HEK293 (cell line): ENCODE measurements at regions not wholly inside any gene's neighbourhood (a gene's known extent, or its start where the extent isn't known, plus 50 kb on each side); places are given as distances from the start of the nearest gene placed in this dataset.
A peak's percentile ranks its signal among the peaks of the same experiment; 100 is the strongest.

ENCODE experiments used
- CTCF ChIA-PET: fragments of 350-600 bp; formaldehyde crosslinking; extraction: SDS; loops from one replicate; lab custom pipeline; 2021; ENCODE audit warnings: antibody characterized with exemption; lab: Yijun Ruan, JAX
- POLR2A ChIA-PET: fragments of 300-600 bp; formaldehyde crosslinking; extraction: SDS; loops from one replicate; lab custom pipeline; 2020; ENCODE audit warnings: antibody characterized with exemption, inconsistent platforms; lab: Yijun Ruan, JAX
- H3K27ac ChIP-seq: fragments of 200-500 bp; sonication (Bioruptor generic); 2 replicates; pipeline ENCODE4 v1.5.1; 2014; ENCODE audit warnings: low read depth, low read length, control low read depth, inconsistent platforms; ENCODE audit errors: extremely low read depth
- H3K36me3 ChIP-seq, 2 experiments: fragments of 200-500 bp in 1 of 2; sonication (Bioruptor generic) in 1 of 2; 1 replicate in 1 of 2; 2 replicates in 1 of 2; pipeline ENCODE4 v1.5.1; 2014 to 2017; ENCODE audit warnings: inconsistent platforms in 2 of 2, low read length in 2 of 2; ENCODE audit not compliant: control insufficient read depth in 2 of 2, insufficient read depth in 1 of 2
- H3K4me1 ChIP-seq: fragments of 200-500 bp; sonication (Bioruptor generic); 2 replicates; pipeline ENCODE4 v1.5.1; 2014; ENCODE audit warnings: mild to moderate bottlenecking, low read length, inconsistent platforms; ENCODE audit not compliant: control insufficient read depth, insufficient read depth
- H3K4me3 ChIP-seq: 2 replicates; pipeline ENCODE4 v1.5.1; 2011; ENCODE audit warnings: low read depth, mild to moderate bottlenecking, control low read depth, low read length, moderate library complexity
- H3K9me3 ChIP-seq: fragments of 200-500 bp; sonication (Bioruptor generic); 2 replicates; pipeline ENCODE4 v1.5.1; 2014; ENCODE audit warnings: low read depth, low read length, inconsistent platforms; ENCODE audit not compliant: control insufficient read depth, insufficient read depth
- EGR2 ChIP-seq: fragments of 450-650 bp; formaldehyde crosslinking; IDR thresholded peaks from 2 replicates; pipeline ENCODE4 v1.5.1; 2016; ENCODE audit warnings: low read depth, missing biosample characterization, missing genetic modification characterization
- GLIS1 ChIP-seq: fragments of 450-650 bp; formaldehyde crosslinking; IDR thresholded peaks from 2 replicates; pipeline ENCODE4 v1.5.1; 2016; ENCODE audit warnings: missing biosample characterization, missing genetic modification characterization
- KLF1 ChIP-seq: fragments of 450-650 bp; formaldehyde crosslinking; IDR thresholded peaks from 2 replicates; pipeline ENCODE4 v1.5.1; 2016; ENCODE audit warnings: missing biosample characterization, missing genetic modification characterization
- KLF10 ChIP-seq: fragments of 450-650 bp; IDR thresholded peaks from 2 replicates; pipeline ENCODE4 v1.5.1; 2018; ENCODE audit warnings: missing biosample characterization, mild to moderate bottlenecking, missing genetic modification characterization
- PRDM4 ChIP-seq: fragments of 450-650 bp; formaldehyde crosslinking; IDR thresholded peaks from 2 replicates; pipeline ENCODE4 v1.5.1; 2017; ENCODE audit warnings: missing biosample characterization, missing genetic modification characterization
- RBAK ChIP-seq: fragments of 450-650 bp; formaldehyde crosslinking; IDR thresholded peaks from 2 replicates; pipeline ENCODE4 v1.5.1; 2016; ENCODE audit warnings: missing biosample characterization, missing genetic modification characterization
- REPIN1 ChIP-seq: fragments of 450-650 bp; formaldehyde crosslinking; IDR thresholded peaks from 2 replicates; pipeline ENCODE4 v1.5.1; 2017; ENCODE audit warnings: missing biosample characterization, missing genetic modification characterization, low read depth
- REST ChIP-seq: fragments of 450-650 bp; formaldehyde crosslinking; IDR thresholded peaks from 2 replicates; pipeline ENCODE4 v1.5.1; 2016; ENCODE audit warnings: missing biosample characterization, missing genetic modification characterization
- SP2 ChIP-seq: fragments of 450-650 bp; formaldehyde crosslinking; IDR thresholded peaks from 2 replicates; pipeline ENCODE4 v1.5.1; 2016; ENCODE audit warnings: missing biosample characterization, missing genetic modification characterization
- ZBTB21 ChIP-seq: fragments of 450-650 bp; formaldehyde crosslinking; IDR thresholded peaks from 2 replicates; pipeline ENCODE4 v1.5.1; 2017; ENCODE audit warnings: missing biosample characterization, missing genetic modification characterization
- ZBTB6 ChIP-seq: fragments of 450-650 bp; formaldehyde crosslinking; IDR thresholded peaks from 2 replicates; pipeline ENCODE4 v1.5.1; 2017; ENCODE audit warnings: missing biosample characterization, missing genetic modification characterization
- ZFHX2 ChIP-seq: fragments of 450-650 bp; formaldehyde crosslinking; conservative IDR thresholded peaks from 2 replicates; pipeline ENCODE4 v1.5.1; 2016; ENCODE audit warnings: missing biosample characterization, missing genetic modification characterization
- ZIC2 ChIP-seq: fragments of 450-650 bp; formaldehyde crosslinking; IDR thresholded peaks from 2 replicates; pipeline ENCODE4 v1.5.1; 2016; ENCODE audit warnings: missing biosample characterization, missing genetic modification characterization
- ZNF114 ChIP-seq: fragments of 450-650 bp; formaldehyde crosslinking; IDR thresholded peaks from 2 replicates; pipeline ENCODE4 v1.5.0; 2017; ENCODE audit warnings: missing biosample characterization, missing genetic modification characterization
- ZNF169 ChIP-seq: fragments of 450-650 bp; formaldehyde crosslinking; IDR thresholded peaks from 2 replicates; pipeline ENCODE4 v1.5.1; 2016; ENCODE audit warnings: missing biosample characterization, missing genetic modification characterization
- ZNF174 ChIP-seq: fragments of 450-650 bp; formaldehyde crosslinking; IDR thresholded peaks from 2 replicates; pipeline ENCODE4 v1.5.0; 2017; ENCODE audit warnings: missing biosample characterization, mild to moderate bottlenecking, missing genetic modification characterization
- ZNF175 ChIP-seq: fragments of 450-650 bp; formaldehyde crosslinking; IDR thresholded peaks from 2 replicates; pipeline ENCODE4 v1.5.1; 2016; ENCODE audit warnings: missing biosample characterization, missing genetic modification characterization
- ZNF501 ChIP-seq: fragments of 450-650 bp; formaldehyde crosslinking; IDR thresholded peaks from 2 replicates; pipeline ENCODE4 v1.5.1; 2016; ENCODE audit warnings: missing biosample characterization, missing genetic modification characterization
- ZNF510 ChIP-seq: fragments of 450-650 bp; formaldehyde crosslinking; IDR thresholded peaks from 2 replicates; pipeline ENCODE4 v1.5.1; 2018; ENCODE audit warnings: mild to moderate bottlenecking, missing genetic modification characterization, missing biosample characterization; ENCODE audit not compliant: insufficient replicate concordance
- ZNF529 ChIP-seq: fragments of 450-650 bp; formaldehyde crosslinking; IDR thresholded peaks from 2 replicates; pipeline ENCODE4 v1.5.1; 2017; ENCODE audit warnings: missing genetic modification characterization, missing biosample characterization; ENCODE audit not compliant: insufficient replicate concordance
- ZNF548 ChIP-seq: fragments of 450-650 bp; formaldehyde crosslinking; IDR thresholded peaks from 2 replicates; pipeline ENCODE4 v1.5.1; 2016; ENCODE audit warnings: missing biosample characterization, missing genetic modification characterization
- ZNF558 ChIP-seq: fragments of 450-650 bp; formaldehyde crosslinking; IDR thresholded peaks from 2 replicates; pipeline ENCODE4 v1.5.1; 2016; ENCODE audit warnings: missing biosample characterization, missing genetic modification characterization
- ZNF664 ChIP-seq: fragments of 450-650 bp; formaldehyde crosslinking; IDR thresholded peaks from 2 replicates; pipeline ENCODE4 v1.5.1; 2016; ENCODE audit warnings: missing biosample characterization, missing genetic modification characterization
- ZNF677 ChIP-seq: fragments of 450-650 bp; IDR thresholded peaks from 2 replicates; pipeline ENCODE4 v1.5.0; 2018; ENCODE audit warnings: missing biosample characterization, mild to moderate bottlenecking, missing genetic modification characterization, moderate library complexity

- POLR2A ChIA-PET = no interaction called here
- CTCF ChIA-PET = no interaction called here
- no peak for TF ChIP-seq ZNF664 (tag by site-specific recombination)
- peak; percentile 55 for TF ChIP-seq REST (tag by site-specific recombination)
- H3K4me3 ChIP-seq = no peak overlapping the region
- no peaks in the 10 kb centered on the region for H3K4me1 ChIP-seq
- no peaks in the 10 kb centered on the region for H3K9me3 ChIP-seq
- no peaks in the 10 kb centered on the region for H3K36me3 ChIP-seq
- no peak overlapping the region for H3K27ac ChIP-seq
These were observed 133.3 kb downstream of the EN1 start for GRCh38 chr2:118714118-118714517.

GRCh38 chr2:118711603-118712002, 135.8 kb downstream of the EN1 start:
- TF ChIP-seq ZFHX2 (tag by site-specific recombination) (peak; percentile 45; the same call in 1 of the 2 replicates), EGR2 (tag by site-specific recombination) (peak; percentile 77), KLF1 (tag by site-specific recombination) (no peak)
- TF ChIP-seq, all 188 proteins: peak for 2
- H3K36me3 ChIP-seq = no peaks in the 10 kb centered on the region
- no peak overlapping the region for H3K27ac ChIP-seq
- no peak overlapping the region for H3K4me3 ChIP-seq
- CTCF ChIA-PET = no interaction called here
- POLR2A ChIA-PET = no interaction called here
- no peaks in the 10 kb centered on the region for H3K9me3 ChIP-seq
- no peaks in the 10 kb centered on the region for H3K4me1 ChIP-seq

GRCh38 chr2:118710481-118710880, 137.0 kb downstream of the EN1 start:
- TF ChIP-seq ZNF169 (tag by site-specific recombination) (no peak), ZNF677 (tag by site-specific recombination) (no peak), SP2 (tag by site-specific recombination) (no peak), GLIS1 (tag by site-specific recombination) (peak; percentile 39; the same call in 1 of the 2 replicates), ZNF114 (tag by site-specific recombination) (no peak), ZIC2 (no peak), ZNF529 (tag by site-specific recombination) (no peak)
- Histone ChIP-seq H3K27ac (no peak overlapping the region), H3K9me3 (no peaks in the 10 kb centered on the region), H3K36me3 (no peaks in the 10 kb centered on the region), H3K4me3 (no peak overlapping the region), H3K4me1 (no peaks in the 10 kb centered on the region)
- ChIA-PET CTCF (no interaction called here), POLR2A (no interaction called here)

GRCh38 chr2:118709786-118710185, 137.7 kb downstream of the EN1 start:
- H3K36me3 ChIP-seq = no peaks in the 10 kb centered on the region
- no peak overlapping the region for H3K4me3 ChIP-seq
- POLR2A ChIA-PET = no interaction called here
- H3K9me3 ChIP-seq = no peaks in the 10 kb centered on the region
- no peak overlapping the region for H3K27ac ChIP-seq
- CTCF ChIA-PET = no interaction called here
- no peaks in the 10 kb centered on the region for H3K4me1 ChIP-seq
- TF ChIP-seq PRDM4 (no peak), ZBTB21 (tag by site-specific recombination) (no peak), ZNF548 (tag by site-specific recombination) (no peak), ZBTB6 (tag by site-specific recombination) (no peak), RBAK (tag by site-specific recombination) (no peak), REPIN1 (tag by site-specific recombination) (no peak), ZNF174 (no peak), ZNF510 (tag by site-specific recombination) (no peak), ZNF501 (no peak), ZNF558 (no peak), ZNF175 (no peak), KLF10 (tag by site-specific recombination) (no peak)
